ENCODE measurements at regions not wholly inside any gene's neighbourhood (a gene's known extent, or its start where the extent isn't known, plus 50 kb on each side); places are given as distances from the start of the nearest gene placed in this dataset.

DNA sequence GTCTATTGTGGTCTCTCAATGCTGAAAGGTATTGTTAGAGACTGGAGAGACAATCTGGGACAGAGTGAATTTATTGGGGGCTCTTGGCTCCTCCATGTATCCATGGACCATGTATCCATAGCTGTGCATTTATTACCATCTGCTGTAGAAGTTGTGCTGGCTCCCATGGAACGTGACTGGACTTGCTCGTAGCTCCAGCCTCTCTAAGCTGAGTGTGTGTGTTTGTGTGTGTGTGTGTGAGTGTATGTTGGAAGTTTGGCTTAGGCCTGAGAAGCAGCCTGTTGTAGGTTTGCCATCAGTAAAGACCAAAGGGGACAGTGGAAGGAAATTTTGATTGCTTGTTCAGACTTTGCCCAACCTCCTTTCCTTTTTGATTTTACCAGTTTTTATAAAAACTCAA, 105.7 kb upstream of the USP24 start:
- Histone ChIP-seq H3K36me3 (ENCODE audit: control insufficient read depth in 2 of 3, insufficient read depth in 3 of 3, low read length in 3 of 3) (no peaks in the 10 kb centered on the region), H3K27ac (ENCODE audit: low read depth in 2 of 2, low read length in 2 of 2) (no peak overlapping the region), H3K9me3 (ENCODE audit: control insufficient read depth in 2 of 3, insufficient read depth in 1 of 3, low read length in 3 of 3) (no peaks in the 10 kb centered on the region), H3K9ac (ENCODE audit: low read length in 3 of 3) (no peak overlapping the region), H3K4me3 (ENCODE audit: low read length in 3 of 3) (no peak overlapping the region), H3K27me3 (ENCODE audit: control insufficient read depth, insufficient read depth, low read length) (no peaks in the 10 kb centered on the region), H3K4me1 (ENCODE audit: control insufficient read depth in 2 of 3, insufficient read depth in 2 of 3, low read depth in 1 of 3, low read length in 3 of 3) (peaks cover 0 to 3% (median 0%) of the 10 kb centered on the region in 3 donors)
- no peak for TF ChIP-seq CTCF (IDR thresholded peaks at IDR 0.05; ENCODE audit: borderline replicate concordance, extremely low read depth, insufficient read depth)
- DNase-seq (no peak), FAIRE-seq (no peak)
- intact Hi-C loops (cut with DNase I) = no loop called here

- DNase-seq = peak in 1 of 5 donors; percentile 28
- Histone ChIP-seq H3K4me1 (ENCODE audit: control insufficient read depth in 2 of 3, insufficient read depth in 2 of 3, low read depth in 1 of 3, low read length in 3 of 3) (peaks cover 0 to 3% (median 0%) of the 10 kb centered on the region in 3 donors), H3K9me3 (ENCODE audit: control insufficient read depth in 2 of 3, insufficient read depth in 1 of 3, low read length in 3 of 3) (no peaks in the 10 kb centered on the region), H3K36me3 (ENCODE audit: control insufficient read depth in 2 of 3, insufficient read depth in 3 of 3, low read length in 3 of 3) (no peaks in the 10 kb centered on the region), H3K27me3 (ENCODE audit: control insufficient read depth, insufficient read depth, low read length) (no peaks in the 10 kb centered on the region), H3K4me3 (ENCODE audit: low read length in 3 of 3) (no peak overlapping the region), H3K9ac (ENCODE audit: low read length in 3 of 3) (no peak overlapping the region), H3K27ac (ENCODE audit: low read depth in 2 of 2, low read length in 2 of 2) (no peak overlapping the region)
- intact Hi-C loops (cut with DNase I) = no loop called here
- no peak for FAIRE-seq
- no peak for TF ChIP-seq CTCF (IDR thresholded peaks at IDR 0.05; ENCODE audit: borderline replicate concordance, extremely low read depth, insufficient read depth)
Observed at GRCh38 chr1:55318116-55318817, 103.1 kb upstream of the USP24 start.

DNA sequence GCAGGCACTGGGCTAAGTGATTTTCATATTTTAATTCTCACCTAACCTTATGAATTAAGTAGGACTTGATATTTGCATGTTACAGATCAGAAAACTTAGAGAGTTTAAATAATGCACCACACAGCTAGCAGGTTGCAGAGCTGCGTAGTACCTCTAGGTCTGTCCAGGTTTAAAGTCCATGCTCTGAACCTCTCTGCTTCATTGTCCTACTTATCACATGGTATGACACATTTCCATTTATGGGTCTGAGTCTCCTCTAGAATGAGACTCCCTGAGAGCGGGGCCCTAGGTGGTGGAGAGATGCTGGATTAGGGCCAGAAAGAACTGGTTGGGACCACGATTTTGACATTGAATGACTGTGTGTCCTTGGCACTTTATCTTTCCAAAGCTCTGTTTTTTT, 102.5 kb upstream of the USP24 start:
- Histone ChIP-seq H3K36me3 (ENCODE audit: control insufficient read depth in 2 of 3, insufficient read depth in 3 of 3, low read length in 3 of 3) (no peaks in the 10 kb centered on the region), H3K27me3 (ENCODE audit: control insufficient read depth, insufficient read depth, low read length) (no peaks in the 10 kb centered on the region), H3K4me3 (ENCODE audit: low read length in 3 of 3) (no peak overlapping the region), H3K9ac (ENCODE audit: low read length in 3 of 3) (no peak overlapping the region), H3K27ac (ENCODE audit: low read depth in 2 of 2, low read length in 2 of 2) (no peak overlapping the region), H3K9me3 (ENCODE audit: control insufficient read depth in 2 of 3, insufficient read depth in 1 of 3, low read length in 3 of 3) (no peaks in the 10 kb centered on the region), H3K4me1 (ENCODE audit: control insufficient read depth in 2 of 3, insufficient read depth in 2 of 3, low read depth in 1 of 3, low read length in 3 of 3) (peaks cover 0 to 3% (median 0%) of the 10 kb centered on the region in 3 donors)
- FAIRE-seq (no peak), DNase-seq (no peak)
- intact Hi-C loops (cut with DNase I) = no loop called here
- no peak for TF ChIP-seq CTCF (IDR thresholded peaks at IDR 0.05; ENCODE audit: borderline replicate concordance, extremely low read depth, insufficient read depth)

Data from kidney (tissue), 13 donors.